ENCODE measurements at regions not wholly inside any gene's neighbourhood (a gene's known extent, or its start where the extent isn't known, plus 50 kb on each side); places are given as distances from the start of the nearest gene placed in this dataset.

GRCh38 chr9:90198956-90199355 lies 443.7 kb downstream of the DIRAS2 start:
- CTCF ChIA-PET: interaction anchor here (0.7 kb wide), 1 partner anchor 1485 kb away, joined by 3 read pairs; no protein-coding TSS in a partner anchor
- Histone ChIP-seq H4K20me1 (ENCODE audit: insufficient read depth) (no peaks in the 10 kb centered on the region), H3K9me3 (no peaks in the 10 kb centered on the region), H3F3A (replicated peaks; ENCODE audit: insufficient read depth) (no peaks in the 10 kb centered on the region), H3K9me2 (no peaks in the 10 kb centered on the region), H3K36me3 (replicated peaks in 1 of 2; ENCODE audit: control insufficient read depth in 1 of 2, insufficient read depth in 2 of 2, low read length in 1 of 2) (no peaks in the 10 kb centered on the region), H3K79me2 (ENCODE audit: insufficient read depth) (no peaks in the 10 kb centered on the region), H3K4me2 (no peak overlapping the region), H3K4me3 (ENCODE audit: low read depth in 2 of 2, low read length in 1 of 2) (no peak overlapping the region), H3K27me3 (ENCODE audit: insufficient read depth) (no peaks in the 10 kb centered on the region), H3K4me1 (ENCODE audit: control insufficient read depth in 1 of 2, insufficient read depth in 2 of 2, low read depth in 1 of 2, low read length in 1 of 2) (no peaks in the 10 kb centered on the region), H3K27ac (ENCODE audit: low read depth in 2 of 2, low read length in 1 of 2) (no peak overlapping the region), H3K9ac (no peak overlapping the region), H2AFZ (ENCODE audit: low read depth) (no peak overlapping the region)
- DNase-seq: peak; percentile 11
- 0% methylated on average over 3 of the region's 3 CpGs for WGBS (ENCODE audit: low lambda C conversion rate)
- TF ChIP-seq NRF1 (IDR thresholded peaks at IDR 0.05; ENCODE audit: low read depth, low read length) (no peak), POLR2AphosphoS5 (IDR thresholded peaks at IDR 0.05; ENCODE audit: low read depth, low read length) (no peak), NFIC (IDR thresholded peaks at IDR 0.05; ENCODE audit: borderline replicate concordance) (no peak), YY1 (IDR thresholded peaks at IDR 0.05; ENCODE audit: low read depth) (no peak), TCF12 (IDR thresholded peaks at IDR 0.05) (no peak), MEF2A (IDR thresholded peaks at IDR 0.05; ENCODE audit: borderline replicate concordance, low read depth) (no peak), FOXJ3 (CRISPR knock-in tag; IDR thresholded peaks at IDR 0.05) (no peak), RFX5 (IDR thresholded peaks at IDR 0.05; ENCODE audit: low read length) (no peak), ZBTB33 (IDR thresholded peaks at IDR 0.05; ENCODE audit: borderline replicate concordance, low read depth) (no peak), RXRA (IDR thresholded peaks at IDR 0.05; ENCODE audit: borderline replicate concordance, low read depth) (no peak), IRF3 (IDR thresholded peaks at IDR 0.05; ENCODE audit: low read depth, low read length) (no peak)
- POLR2A ChIA-PET: no interaction called here

- H3F3A ChIP-seq (replicated peaks; ENCODE audit: insufficient read depth): no peaks in the 10 kb centered on the region
- no peaks in the 10 kb centered on the region for H3K27me3 ChIP-seq (ENCODE audit: insufficient read depth)
- H3K4me3 ChIP-seq (ENCODE audit: low read depth in 2 of 2, low read length in 1 of 2): no peak overlapping the region
- ChIA-PET CTCF (interaction anchor here (1.6 kb wide), 1 partner anchor 100 kb away, joined by 3 read pairs; no protein-coding TSS in a partner anchor), POLR2A (no interaction called here)
- no peak overlapping the region for H2AFZ ChIP-seq (ENCODE audit: low read depth)
- no peaks in the 10 kb centered on the region for H4K20me1 ChIP-seq (ENCODE audit: insufficient read depth)
- TF ChIP-seq, protein P1, sequence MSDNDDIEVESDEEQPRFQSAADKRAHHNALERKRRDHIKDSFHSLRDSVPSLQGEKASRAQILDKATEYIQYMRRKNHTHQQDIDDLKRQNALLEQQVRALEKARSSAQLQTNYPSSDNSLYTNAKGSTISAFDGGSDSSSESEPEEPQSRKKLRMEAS (IDR thresholded peaks at IDR 0.05; ENCODE audit: low read depth): no peak
- TF ChIP-seq USF1 (IDR thresholded peaks at IDR 0.05; ENCODE audit: borderline replicate concordance, low read depth): no peak
- 13% methylated on average over 2 of the region's 2 CpGs for WGBS (ENCODE audit: low lambda C conversion rate)
- no peak overlapping the region for H3K9ac ChIP-seq
- peak; percentile 18 for DNase-seq
- no peaks in the 10 kb centered on the region for H3K79me2 ChIP-seq (ENCODE audit: insufficient read depth)
- no peaks in the 10 kb centered on the region for H3K4me1 ChIP-seq (ENCODE audit: control insufficient read depth in 1 of 2, insufficient read depth in 2 of 2, low read depth in 1 of 2, low read length in 1 of 2)
- no peak overlapping the region for H3K4me2 ChIP-seq
- H3K27ac ChIP-seq (ENCODE audit: low read depth in 2 of 2, low read length in 1 of 2): no peak overlapping the region
- H3K36me3 ChIP-seq (replicated peaks in 1 of 2; ENCODE audit: control insufficient read depth in 1 of 2, insufficient read depth in 2 of 2, low read length in 1 of 2): no peaks in the 10 kb centered on the region
- H3K9me2 ChIP-seq: no peaks in the 10 kb centered on the region
- no peaks in the 10 kb centered on the region for H3K9me3 ChIP-seq
Measured at GRCh38 chr9:90201766-90202165, 440.9 kb downstream of the DIRAS2 start.

All from SK-N-SH (cell line).